OCI-LY7 (cell line): ENCODE measurements at regions not wholly inside any gene's neighbourhood (a gene's known extent, or its start where the extent isn't known, plus 50 kb on each side); places are given as distances from the start of the nearest gene placed in this dataset.

ENCODE experiments used
- BruUV-seq: library from RNA; stranded (reverse); fragments of 400-500 nt; replicated peaks from 2 replicates; lab custom pipeline; 2021; lab: Mats Ljungman, UMichigan
- CTCF ChIA-PET: fragments of 300-600 bp; sonication (Branson Sonifier 250); formaldehyde crosslinking; loops from one replicate; lab custom pipeline; 2022; ENCODE audit warnings: antibody characterized with exemption; ENCODE audit not compliant: unreplicated experiment; lab: Charles Lee
- POLR2A ChIA-PET: fragments of 300-600 bp; sonication (Branson Sonifier 250); formaldehyde crosslinking; loops from one replicate; lab custom pipeline; 2022; ENCODE audit warnings: antibody characterized with exemption; lab: Charles Lee
- DNase-seq: peaks from one replicate; pipeline ENCODE4 v3.0.0-alpha.2; 2015; ENCODE audit warnings: low spot score
- H2AFZ ChIP-seq: fragments of 200-600 bp; sonication (generic), shearing (Covaris generic); 2 replicates; pipeline ENCODE4 v1.6.1; 2014; ENCODE audit warnings: mild to moderate bottlenecking, antibody characterized with exemption, low read length, moderate library complexity
- H3K27ac ChIP-seq: fragments of 200-600 bp; sonication (generic); 2 replicates; pipeline ENCODE4 v1.5.1; 2014; ENCODE audit warnings: mixed run types, low read depth, mild to moderate bottlenecking, moderate library complexity, low read length, inconsistent platforms; ENCODE audit not compliant: poor library complexity, severe bottlenecking
- H3K36me3 ChIP-seq: fragments of 200-600 bp; sonication (generic); 2 replicates; pipeline ENCODE4 v1.6.1; 2014; ENCODE audit warnings: mild to moderate bottlenecking, antibody characterized with exemption, low read length, moderate library complexity, mixed read lengths; ENCODE audit not compliant: insufficient read depth
- H3K4me1 ChIP-seq: fragments of 200-600 bp; sonication (generic); 2 replicates; pipeline ENCODE4 v1.5.1; 2014; ENCODE audit warnings: mild to moderate bottlenecking, low read length; ENCODE audit not compliant: insufficient read depth, poor library complexity, severe bottlenecking
- H3K4me2 ChIP-seq: fragments of 200-600 bp; sonication (generic); 2 replicates; pipeline ENCODE4 v1.6.1; 2014; ENCODE audit warnings: mild to moderate bottlenecking, low read length
- H3K4me3 ChIP-seq: fragments of 200-600 bp; sonication (generic); 2 replicates; pipeline ENCODE4 v1.5.1; 2014; ENCODE audit warnings: mild to moderate bottlenecking, low read depth, low read length; ENCODE audit not compliant: poor library complexity, severe bottlenecking
- H3K79me2 ChIP-seq: fragments of 200-600 bp; sonication (generic); 2 replicates; pipeline ENCODE4 v1.6.1; 2016; ENCODE audit warnings: low read depth, mild to moderate bottlenecking, low read length, moderate library complexity, mixed read lengths; ENCODE audit not compliant: insufficient read depth
- H3K9me2 ChIP-seq: fragments of 200-600 bp; sonication (generic); 2 replicates; pipeline ENCODE4 v1.6.1; 2016; ENCODE audit warnings: mild to moderate bottlenecking, low read length, mixed read lengths; ENCODE audit not compliant: insufficient read depth
- H3K9me3 ChIP-seq: fragments of 200-600 bp; sonication (generic); 2 replicates; pipeline ENCODE4 v1.6.1; 2014; ENCODE audit warnings: mild to moderate bottlenecking, mixed run types, low read length, mixed read lengths
- H4K20me1 ChIP-seq: fragments of 200-600 bp; sonication (generic); 2 replicates; pipeline ENCODE4 v1.6.1; 2014; ENCODE audit warnings: mild to moderate bottlenecking, antibody characterized with exemption, low read length, moderate library complexity, mixed read lengths; ENCODE audit not compliant: insufficient read depth
- EZH2phosphoT487 ChIP-seq: fragments of 200-600 bp; sonication (generic); IDR thresholded peaks from 2 replicates; pipeline ENCODE4 v1.6.1; 2018; ENCODE audit warnings: low read depth, borderline replicate concordance, mild to moderate bottlenecking, mixed run types, antibody characterized with exemption, low read length, moderate library complexity, mixed read lengths
- intact Hi-C: fragments of 100-400 bp; cut with micrococcal nuclease; formaldehyde crosslinking; loops from one replicate; pipeline ENCODE4 v1.10.0; 2022; ENCODE audit not compliant: unreplicated experiment
- TF ChIP-seq, protein P1 (sequence below): fragments of 200-600 bp; sonication (generic); conservative IDR thresholded peaks from 2 replicates; pipeline ENCODE4 v1.5.1; 2014; ENCODE audit warnings: mild to moderate bottlenecking, antibody characterized with exemption, low read length, moderate library complexity, mixed read lengths

DNA sequence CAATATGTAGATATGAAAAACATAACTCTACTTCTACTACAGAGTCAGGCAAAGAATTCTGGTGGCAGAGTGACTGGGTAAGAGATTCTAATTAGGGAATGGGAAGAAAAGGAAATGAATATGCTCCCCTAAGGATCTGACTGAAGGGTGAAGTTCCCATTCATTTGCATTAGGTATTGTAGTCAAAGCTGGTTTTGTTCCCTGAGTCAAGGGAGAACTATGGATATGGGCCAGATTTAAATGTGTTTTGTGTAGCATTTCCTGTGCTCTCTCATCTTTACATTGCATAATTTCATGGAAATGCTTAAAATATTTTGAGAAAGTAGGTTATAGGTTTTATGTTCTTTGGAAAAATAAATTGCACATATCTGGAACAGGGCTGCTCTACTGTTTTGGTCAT lies 299.7 kb downstream of the BTBD3 start:
- Histone ChIP-seq H3K27ac (no peak overlapping the region), H2AFZ (no peak overlapping the region), H3K4me2 (no peak overlapping the region), H3K4me3 (no peak overlapping the region), H3K36me3 (no peaks in the 10 kb centered on the region), H4K20me1 (no peaks in the 10 kb centered on the region), H3K9me3 (no peaks in the 10 kb centered on the region), H3K9me2 (no peaks in the 10 kb centered on the region), H3K4me1 (no peaks in the 10 kb centered on the region), H3K79me2 (no peaks in the 10 kb centered on the region)
- intact Hi-C loops, result no loop called here
- no peak for DNase-seq
- BruUV-seq, result no TSS peak
- ChIA-PET CTCF (no interaction called here), POLR2A (interaction anchor here (1.8 kb wide), 1 partner anchor 18 kb away, joined by 7 read pairs; no protein-coding TSS in a partner anchor)
- TF ChIP-seq, protein P1, sequence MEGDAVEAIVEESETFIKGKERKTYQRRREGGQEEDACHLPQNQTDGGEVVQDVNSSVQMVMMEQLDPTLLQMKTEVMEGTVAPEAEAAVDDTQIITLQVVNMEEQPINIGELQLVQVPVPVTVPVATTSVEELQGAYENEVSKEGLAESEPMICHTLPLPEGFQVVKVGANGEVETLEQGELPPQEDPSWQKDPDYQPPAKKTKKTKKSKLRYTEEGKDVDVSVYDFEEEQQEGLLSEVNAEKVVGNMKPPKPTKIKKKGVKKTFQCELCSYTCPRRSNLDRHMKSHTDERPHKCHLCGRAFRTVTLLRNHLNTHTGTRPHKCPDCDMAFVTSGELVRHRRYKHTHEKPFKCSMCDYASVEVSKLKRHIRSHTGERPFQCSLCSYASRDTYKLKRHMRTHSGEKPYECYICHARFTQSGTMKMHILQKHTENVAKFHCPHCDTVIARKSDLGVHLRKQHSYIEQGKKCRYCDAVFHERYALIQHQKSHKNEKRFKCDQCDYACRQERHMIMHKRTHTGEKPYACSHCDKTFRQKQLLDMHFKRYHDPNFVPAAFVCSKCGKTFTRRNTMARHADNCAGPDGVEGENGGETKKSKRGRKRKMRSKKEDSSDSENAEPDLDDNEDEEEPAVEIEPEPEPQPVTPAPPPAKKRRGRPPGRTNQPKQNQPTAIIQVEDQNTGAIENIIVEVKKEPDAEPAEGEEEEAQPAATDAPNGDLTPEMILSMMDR, result no peak
- TF ChIP-seq EZH2phosphoT487, result no peak

DNA sequence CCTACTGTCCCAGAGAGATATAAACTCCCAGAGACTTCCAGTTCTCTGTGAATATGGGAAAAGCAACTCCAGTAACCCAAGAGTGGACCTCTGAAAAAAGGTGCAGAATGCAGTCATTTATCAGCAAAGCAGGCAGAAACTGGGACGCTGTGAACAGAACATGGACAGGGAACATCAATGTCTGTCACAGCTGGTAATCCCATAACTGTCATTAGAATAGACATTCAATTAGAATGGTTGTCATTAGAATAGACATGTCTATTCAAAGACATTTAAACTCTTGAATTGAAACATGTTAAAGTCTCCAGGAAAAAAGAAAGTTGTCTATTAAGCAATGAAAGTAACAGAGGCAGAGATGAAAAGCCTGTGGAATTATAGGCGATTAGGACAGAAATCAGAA lies 302.1 kb downstream of the BTBD3 start:
- no peaks in the 10 kb centered on the region for H3K4me1 ChIP-seq
- H3K36me3 ChIP-seq, result no peaks in the 10 kb centered on the region
- CTCF ChIA-PET, result no interaction called here
- POLR2A ChIA-PET, result no interaction called here
- H3K27ac ChIP-seq, result no peak overlapping the region
- intact Hi-C loops, result no loop called here
- no peak overlapping the region for H2AFZ ChIP-seq
- DNase-seq, result no peak
- no peaks in the 10 kb centered on the region for H4K20me1 ChIP-seq
- no peaks in the 10 kb centered on the region for H3K9me3 ChIP-seq
- H3K79me2 ChIP-seq, result no peaks in the 10 kb centered on the region
- TF ChIP-seq, protein P1, result no peak
- no peak for TF ChIP-seq EZH2phosphoT487
- no peak overlapping the region for H3K4me2 ChIP-seq
- H3K9me2 ChIP-seq, result no peaks in the 10 kb centered on the region
- BruUV-seq, result no TSS peak
- H3K4me3 ChIP-seq, result no peak overlapping the region

DNA sequence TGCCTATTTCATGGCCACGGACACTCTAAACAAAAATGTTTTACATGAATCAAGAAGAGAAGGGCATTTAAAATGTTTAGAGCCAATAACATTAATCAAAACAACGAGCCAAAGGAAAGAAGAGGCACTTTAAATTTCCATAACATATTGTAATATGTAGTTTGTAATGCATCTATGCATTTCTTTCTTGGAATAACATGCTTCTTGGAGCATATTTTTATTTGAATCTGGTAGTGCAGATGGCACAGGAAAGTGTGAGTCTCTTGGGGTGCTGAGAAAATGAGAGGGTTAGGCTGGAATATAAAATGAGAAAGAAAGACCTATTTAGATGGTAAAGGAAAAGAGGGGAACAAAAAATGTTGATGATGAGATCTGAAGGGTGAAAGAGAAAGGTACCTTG lies 305.4 kb downstream of the BTBD3 start:
- DNase-seq, result no peak
- ChIA-PET POLR2A (no interaction called here), CTCF (no interaction called here)
- no TSS peak for BruUV-seq
- H3K27ac ChIP-seq, result no peak overlapping the region
- no peaks in the 10 kb centered on the region for H3K36me3 ChIP-seq
- H3K9me2 ChIP-seq, result no peaks in the 10 kb centered on the region
- TF ChIP-seq, protein P1, result no peak
- TF ChIP-seq EZH2phosphoT487, result no peak
- H3K4me3 ChIP-seq, result no peak overlapping the region
- no peaks in the 10 kb centered on the region for H3K9me3 ChIP-seq
- H2AFZ ChIP-seq, result no peak overlapping the region
- H3K79me2 ChIP-seq, result no peaks in the 10 kb centered on the region
- intact Hi-C loops, result no loop called here
- no peaks in the 10 kb centered on the region for H3K4me1 ChIP-seq
- no peak overlapping the region for H3K4me2 ChIP-seq
- no peaks in the 10 kb centered on the region for H4K20me1 ChIP-seq
